Right forelimb (tissue), 1 donor: ENCODE measurements at regions not wholly inside any gene's neighbourhood (a gene's known extent, or its start where the extent isn't known, plus 50 kb on each side); places are given as distances from the start of the nearest gene placed in this dataset.
"Not testable (repeated sequence)": the region's sequence is repeated elsewhere in the genome, so short reads cannot be mapped to it uniquely, and the experiment has no call there.

Experiments
- DNase-seq: peaks from one replicate; pipeline ENCODE4 v3.0.0-alpha.2; 2018

DNA sequence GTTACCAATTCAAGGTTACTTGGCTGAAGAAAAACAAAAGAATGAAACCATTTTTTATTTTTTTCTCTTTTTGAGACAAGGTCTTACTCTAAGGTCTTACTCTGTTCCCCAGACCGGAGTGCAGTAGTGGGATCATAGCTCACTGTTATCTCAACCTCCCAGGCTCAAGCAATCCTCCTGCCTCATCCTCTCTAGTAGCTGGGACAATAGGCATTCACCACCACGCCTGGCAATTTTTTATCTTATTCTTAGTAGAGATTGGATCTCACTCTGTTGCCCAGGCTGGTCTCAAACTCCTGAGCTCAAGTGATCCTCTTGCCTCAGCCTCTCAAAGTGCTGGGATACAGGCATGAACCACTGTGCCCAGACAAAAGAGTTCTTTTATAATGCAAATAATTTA is 3732.0 kb upstream of the OR11H1 start:
- not testable (repeated sequence) for DNase-seq

DNA sequence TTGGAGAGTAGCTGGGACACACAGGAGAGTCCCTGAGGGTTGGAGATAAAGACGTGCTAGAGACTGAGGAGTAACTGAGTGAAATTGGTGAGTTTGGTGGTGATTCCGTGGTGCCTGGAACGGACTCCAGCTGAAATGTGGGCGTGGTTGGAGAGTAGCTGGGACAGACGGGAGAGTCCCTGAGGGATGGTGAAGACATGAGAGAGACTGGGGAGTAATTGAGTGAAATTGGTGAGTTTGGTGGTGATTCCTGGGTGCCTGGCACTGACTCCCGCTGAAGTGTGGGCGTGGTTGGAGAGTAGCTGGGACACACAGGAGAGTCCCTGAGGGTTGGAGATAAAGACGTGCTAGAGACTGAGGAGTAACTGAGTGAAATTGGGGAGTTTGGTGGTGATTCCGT is 3712.5 kb upstream of the OR11H1 start:
- DNase-seq, result not testable (repeated sequence)

DNA sequence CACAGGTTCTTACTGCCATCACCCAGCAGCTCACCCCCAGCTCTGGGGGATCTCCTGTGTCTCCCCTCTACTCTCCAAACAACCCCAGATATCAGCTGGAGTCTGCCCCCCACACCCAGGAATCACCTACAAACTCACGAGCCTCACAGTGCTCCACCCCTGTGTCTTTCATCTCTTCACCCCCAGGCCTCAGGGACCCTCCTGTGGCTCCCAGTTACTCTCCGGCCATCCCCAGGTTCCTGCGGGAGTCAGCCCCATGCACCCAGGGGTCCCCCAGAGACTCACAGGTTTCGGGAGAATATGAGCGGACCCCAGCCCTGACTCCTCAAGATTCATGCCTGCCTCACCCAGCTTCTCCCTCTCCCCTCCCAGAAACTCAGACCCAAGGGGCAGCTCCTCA is 3709.1 kb upstream of the OR11H1 start:
- not testable (repeated sequence) for DNase-seq

DNA sequence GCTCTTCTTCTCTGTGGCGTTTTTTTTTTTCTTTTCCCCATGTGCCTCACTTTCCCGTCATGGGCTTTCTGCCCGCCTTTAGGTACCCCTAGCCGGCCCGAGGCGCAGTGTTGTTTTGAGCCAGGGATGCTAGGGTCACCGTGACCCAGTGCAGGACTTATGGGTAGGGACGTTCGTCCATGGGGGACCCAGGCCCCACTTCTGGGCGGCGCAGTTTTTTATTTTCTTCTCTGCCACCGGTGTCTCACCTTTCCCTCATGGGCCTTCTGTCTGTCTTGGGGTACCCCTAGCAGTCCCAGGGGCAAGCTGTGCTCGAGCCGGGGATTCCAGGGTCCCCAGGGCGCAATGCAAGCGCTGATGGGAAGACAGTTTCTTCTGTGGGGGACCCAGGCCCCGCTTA is 3705.7 kb upstream of the OR11H1 start:
- not testable (repeated sequence) for DNase-seq

DNA sequence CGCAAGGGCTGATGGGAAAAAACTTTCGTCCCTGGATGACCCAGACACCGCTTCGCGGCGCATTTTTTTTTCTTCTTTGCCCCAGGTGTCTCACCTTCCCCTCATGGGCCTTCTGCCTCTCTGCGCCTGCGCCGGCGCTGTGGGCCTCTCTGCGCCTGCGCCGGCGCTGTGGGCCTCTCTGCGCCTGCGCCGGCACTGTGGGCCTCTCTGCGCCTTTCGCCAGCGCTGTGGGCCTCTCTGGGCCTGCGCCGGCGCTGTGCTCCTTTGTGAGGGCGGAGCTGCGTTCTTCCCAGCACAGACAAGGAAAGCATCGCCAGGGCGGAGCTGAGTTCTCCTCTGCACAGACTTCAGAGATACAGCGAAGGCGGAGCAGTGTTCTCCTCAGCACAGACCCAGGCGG is 3703.0 kb upstream of the OR11H1 start:
- DNase-seq, result not testable (repeated sequence)

DNA sequence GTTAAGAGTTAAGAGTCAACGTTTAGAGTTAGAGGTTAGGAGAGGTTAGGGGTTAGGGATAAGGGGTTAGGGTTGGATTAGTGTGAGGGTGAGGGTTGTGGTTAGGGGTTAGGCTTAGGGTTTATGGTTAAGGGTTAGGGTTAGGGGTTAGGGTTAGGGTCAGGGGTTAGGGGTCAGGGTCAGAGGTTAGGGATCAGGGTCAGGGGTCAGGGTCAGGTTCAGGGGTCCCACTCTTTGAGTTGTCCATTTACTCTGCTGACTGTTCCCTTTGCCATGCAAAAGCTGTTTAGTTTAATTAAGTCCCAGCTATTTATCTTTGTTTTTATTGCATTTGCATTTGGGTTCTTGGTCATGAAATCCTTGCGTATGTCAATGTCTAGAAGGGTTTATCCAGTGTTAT is 3702.0 kb upstream of the OR11H1 start:
- DNase-seq, result not testable (repeated sequence)

DNA sequence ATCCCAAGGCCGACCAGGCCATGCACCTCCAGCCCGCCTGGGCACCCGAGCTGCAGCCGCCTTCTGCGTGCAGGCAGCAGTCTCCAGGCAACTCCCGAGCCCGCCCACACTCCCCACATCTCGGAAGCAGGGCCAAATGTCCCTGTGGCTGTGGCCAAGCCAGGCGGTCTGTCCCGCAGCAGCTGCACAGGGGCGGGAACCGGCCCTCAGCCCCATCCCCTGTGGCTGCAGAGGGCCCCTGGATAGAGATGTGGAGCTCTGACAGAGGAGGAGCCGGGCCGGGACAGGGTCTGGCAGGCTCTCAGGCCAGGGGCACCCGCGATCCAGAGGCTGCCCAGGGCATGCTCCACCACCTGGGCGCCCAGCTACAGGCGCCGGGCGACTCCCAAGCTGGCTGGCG is 3698.6 kb upstream of the OR11H1 start:
- peak; percentile 57 for DNase-seq
